ENCODE measurements at regions not wholly inside any gene's neighbourhood (a gene's known extent, or its start where the extent isn't known, plus 50 kb on each side); places are given as distances from the start of the nearest gene placed in this dataset.
"Not testable (repeated sequence)": the region's sequence is repeated elsewhere in the genome, so short reads cannot be mapped to it uniquely, and the experiment has no call there.

- DNase-seq (ENCODE audit: low read depth) = no peak
- TF ChIP-seq CTCF (IDR thresholded peaks at IDR 0.05; ENCODE audit: insufficient read depth, low read depth, low read length) = no peak
- no peak overlapping the region for H3K4me3 ChIP-seq (ENCODE audit: low read depth, low read length)
These were observed 136.5 kb upstream of the SERPINE2 start for GRCh38 chr2:224175538-224175937.

GRCh38 chr2:224174990-224175389, 135.9 kb upstream of the SERPINE2 start:
- no peak overlapping the region for H3K4me3 ChIP-seq (ENCODE audit: low read depth, low read length)
- TF ChIP-seq CTCF (IDR thresholded peaks at IDR 0.05; ENCODE audit: insufficient read depth, low read depth, low read length) = no peak
- DNase-seq (ENCODE audit: low read depth) = no peak

GRCh38 chr2:224174521-224174920, 135.4 kb upstream of the SERPINE2 start:
- H3K4me3 ChIP-seq (ENCODE audit: low read depth, low read length) = no peak overlapping the region
- DNase-seq (ENCODE audit: low read depth) = no peak
- no peak for TF ChIP-seq CTCF (IDR thresholded peaks at IDR 0.05; ENCODE audit: insufficient read depth, low read depth, low read length)

- TF ChIP-seq CTCF (IDR thresholded peaks at IDR 0.05; ENCODE audit: insufficient read depth, low read depth, low read length) = no peak
- no peak overlapping the region for H3K4me3 ChIP-seq (ENCODE audit: low read depth, low read length)
- no peak for DNase-seq (ENCODE audit: low read depth)
These were observed 134.8 kb upstream of the SERPINE2 start for GRCh38 chr2:224173933-224174332.

- no peak for DNase-seq (ENCODE audit: low read depth)
- no peak for TF ChIP-seq CTCF (IDR thresholded peaks at IDR 0.05; ENCODE audit: insufficient read depth, low read depth, low read length)
- no peak overlapping the region for H3K4me3 ChIP-seq (ENCODE audit: low read depth, low read length)
These were observed 134.1 kb upstream of the SERPINE2 start for GRCh38 chr2:224173210-224173609.

- DNase-seq (ENCODE audit: low read depth) = no peak
- TF ChIP-seq CTCF (IDR thresholded peaks at IDR 0.05; ENCODE audit: insufficient read depth, low read depth, low read length) = no peak
- no peak overlapping the region for H3K4me3 ChIP-seq (ENCODE audit: low read depth, low read length)
These were observed 132.1 kb upstream of the SERPINE2 start for GRCh38 chr2:224171226-224171625.

- no peak overlapping the region for H3K4me3 ChIP-seq (ENCODE audit: low read depth, low read length)
- DNase-seq (ENCODE audit: low read depth) = no peak
- no peak for TF ChIP-seq CTCF (IDR thresholded peaks at IDR 0.05; ENCODE audit: insufficient read depth, low read depth, low read length)
These were observed 130.8 kb upstream of the SERPINE2 start for GRCh38 chr2:224169847-224170246.

- not testable (repeated sequence) for DNase-seq (ENCODE audit: low read depth); H3K4me3 ChIP-seq (ENCODE audit: low read depth, low read length)
These were observed 128.7 kb upstream of the SERPINE2 start for GRCh38 chr2:224167781-224168180.
